Fibroblast of lung (primary cell): ENCODE measurements at regions not wholly inside any gene's neighbourhood (a gene's known extent, or its start where the extent isn't known, plus 50 kb on each side); places are given as distances from the start of the nearest gene placed in this dataset.

ENCODE experiments used
- DNase-seq, 2 donors: peaks; one replicate each; pipeline versions ENCODE4 v3.0.0 to v3.0.0-alpha.2; 2010; ENCODE audit warnings: low read depth in 2 of 2
- H2AFZ ChIP-seq: 2 replicates; pipeline ENCODE4 v1.5.1; 2012; ENCODE audit warnings: low read length, control low read depth, inconsistent platforms
- H3K27ac ChIP-seq: 2 replicates; pipeline ENCODE4 v1.5.1; 2011; ENCODE audit warnings: low read length, control low read depth; ENCODE audit not compliant: insufficient read depth
- H3K27me3 ChIP-seq: 2 replicates; pipeline ENCODE4 v1.5.1; 2011; ENCODE audit warnings: mild to moderate bottlenecking, low read length; ENCODE audit not compliant: control insufficient read depth, insufficient read depth
- H3K36me3 ChIP-seq: 2 replicates; pipeline ENCODE4 v1.5.1; 2011; ENCODE audit warnings: low read length; ENCODE audit not compliant: control insufficient read depth, insufficient read depth
- H3K4me1 ChIP-seq: 2 replicates; pipeline ENCODE4 v1.5.1; 2011; ENCODE audit warnings: low read length; ENCODE audit not compliant: control insufficient read depth, insufficient read depth; ENCODE audit errors: extremely low read depth
- H3K4me2 ChIP-seq: 2 replicates; pipeline ENCODE4 v1.5.1; 2011; ENCODE audit warnings: low read length, control low read depth; ENCODE audit not compliant: insufficient read depth; ENCODE audit errors: extremely low read depth
- H3K4me3 ChIP-seq, 4 experiments: fragments of 200-600 bp in 1 of 4; sonication (generic) in 1 of 4; replicated peaks in 1 of 4; 2 replicates each; pipeline ENCODE4 v1.5.1; 2011 to 2016; ENCODE audit warnings: low read length in 4 of 4, low read depth in 3 of 4, mild to moderate bottlenecking in 3 of 4, control low read depth in 2 of 4, inconsistent platforms in 1 of 4, mixed read lengths in 1 of 4; ENCODE audit not compliant: insufficient read depth in 1 of 4; ENCODE audit errors: control extremely low read depth in 1 of 4
- H3K79me2 ChIP-seq: 2 replicates; pipeline ENCODE4 v1.5.1; 2012; ENCODE audit warnings: mild to moderate bottlenecking, low read length, inconsistent platforms; ENCODE audit not compliant: control insufficient read depth, insufficient read depth
- H3K9ac ChIP-seq: 2 replicates; pipeline ENCODE4 v1.5.1; 2011; ENCODE audit warnings: mild to moderate bottlenecking, low read length, control low read depth; ENCODE audit not compliant: insufficient read depth
- H3K9me3 ChIP-seq: 2 replicates; pipeline ENCODE4 v1.5.1; 2012; ENCODE audit warnings: low read depth, low read length; ENCODE audit not compliant: control insufficient read depth, insufficient read depth
- H4K20me1 ChIP-seq: 2 replicates; pipeline ENCODE4 v1.5.1; 2011; ENCODE audit warnings: low read length; ENCODE audit not compliant: control insufficient read depth, insufficient read depth; ENCODE audit errors: extremely low read depth
- EZH2 ChIP-seq: IDR thresholded peaks from 2 replicates; pipeline ENCODE4 v1.5.1; 2012; ENCODE audit warnings: low read length, control low read depth, mild to moderate bottlenecking; ENCODE audit errors: missing control alignments
- TF ChIP-seq, protein P1 (sequence below), 2 donors: IDR thresholded peaks in 1 of 2; conservative IDR thresholded peaks in 1 of 2; 1 replicate in 1 of 2; 2 replicates in 1 of 2; pipeline ENCODE4 v1.5.1; 2011 to 2012; ENCODE audit warnings: low read length in 2 of 2, control low read depth in 1 of 2, inconsistent platforms in 1 of 2, low read depth in 1 of 2, mild to moderate bottlenecking in 1 of 2

GRCh38 chr3:64796607-64797399 is 109.0 kb upstream of the ADAMTS9 start:
- no peaks in the 10 kb centered on the region for H3K79me2 ChIP-seq
- H2AFZ ChIP-seq: no peak overlapping the region
- H3K4me3 ChIP-seq: no peak overlapping the region
- H3K9me3 ChIP-seq: no peaks in the 10 kb centered on the region
- no peak overlapping the region for H3K4me2 ChIP-seq
- no peak for DNase-seq
- no peaks in the 10 kb centered on the region for H3K27me3 ChIP-seq
- H3K9ac ChIP-seq: no peak overlapping the region
- H3K27ac ChIP-seq: no peak overlapping the region
- TF ChIP-seq, protein P1, sequence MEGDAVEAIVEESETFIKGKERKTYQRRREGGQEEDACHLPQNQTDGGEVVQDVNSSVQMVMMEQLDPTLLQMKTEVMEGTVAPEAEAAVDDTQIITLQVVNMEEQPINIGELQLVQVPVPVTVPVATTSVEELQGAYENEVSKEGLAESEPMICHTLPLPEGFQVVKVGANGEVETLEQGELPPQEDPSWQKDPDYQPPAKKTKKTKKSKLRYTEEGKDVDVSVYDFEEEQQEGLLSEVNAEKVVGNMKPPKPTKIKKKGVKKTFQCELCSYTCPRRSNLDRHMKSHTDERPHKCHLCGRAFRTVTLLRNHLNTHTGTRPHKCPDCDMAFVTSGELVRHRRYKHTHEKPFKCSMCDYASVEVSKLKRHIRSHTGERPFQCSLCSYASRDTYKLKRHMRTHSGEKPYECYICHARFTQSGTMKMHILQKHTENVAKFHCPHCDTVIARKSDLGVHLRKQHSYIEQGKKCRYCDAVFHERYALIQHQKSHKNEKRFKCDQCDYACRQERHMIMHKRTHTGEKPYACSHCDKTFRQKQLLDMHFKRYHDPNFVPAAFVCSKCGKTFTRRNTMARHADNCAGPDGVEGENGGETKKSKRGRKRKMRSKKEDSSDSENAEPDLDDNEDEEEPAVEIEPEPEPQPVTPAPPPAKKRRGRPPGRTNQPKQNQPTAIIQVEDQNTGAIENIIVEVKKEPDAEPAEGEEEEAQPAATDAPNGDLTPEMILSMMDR (conservative IDR thresholded peaks at IDR 0.05 in 1 of 2, IDR thresholded peaks at IDR 0.05 in 1 of 2; ENCODE audit: low read depth in 1 of 2, low read length in 2 of 2): no peak
- no peak for TF ChIP-seq EZH2
- H3K36me3 ChIP-seq: no peaks in the 10 kb centered on the region
- no peaks in the 10 kb centered on the region for H4K20me1 ChIP-seq
- no peaks in the 10 kb centered on the region for H3K4me1 ChIP-seq

- no peak overlapping the region for H3K4me2 ChIP-seq
- no peak overlapping the region for H3K27ac ChIP-seq
- H3K4me1 ChIP-seq: no peaks in the 10 kb centered on the region
- H3K9ac ChIP-seq: no peak overlapping the region
- H3K4me3 ChIP-seq: no peak overlapping the region
- no peaks in the 10 kb centered on the region for H4K20me1 ChIP-seq
- H2AFZ ChIP-seq: no peak overlapping the region
- no peak for TF ChIP-seq EZH2
- TF ChIP-seq, protein P1 (conservative IDR thresholded peaks at IDR 0.05 in 1 of 2, IDR thresholded peaks at IDR 0.05 in 1 of 2; ENCODE audit: low read depth in 1 of 2, low read length in 2 of 2): no peak
- no peaks in the 10 kb centered on the region for H3K79me2 ChIP-seq
- H3K27me3 ChIP-seq: no peaks in the 10 kb centered on the region
- no peaks in the 10 kb centered on the region for H3K36me3 ChIP-seq
- no peaks in the 10 kb centered on the region for H3K9me3 ChIP-seq
- DNase-seq: peak in 1 of 2 donors; percentile 43
Measured at GRCh38 chr3:64792445-64792844, 104.6 kb upstream of the ADAMTS9 start.

GRCh38 chr3:64789111-64789510 is 101.3 kb upstream of the ADAMTS9 start:
- Histone ChIP-seq H3K36me3 (no peaks in the 10 kb centered on the region), H3K4me1 (no peaks in the 10 kb centered on the region), H3K9me3 (no peaks in the 10 kb centered on the region), H3K9ac (no peak overlapping the region), H4K20me1 (no peaks in the 10 kb centered on the region), H3K4me2 (no peak overlapping the region), H3K4me3 (no peak overlapping the region), H2AFZ (no peak overlapping the region), H3K27ac (no peak overlapping the region), H3K27me3 (no peaks in the 10 kb centered on the region), H3K79me2 (no peaks in the 10 kb centered on the region)
- no peak for DNase-seq
- no peak for TF ChIP-seq EZH2
- TF ChIP-seq, protein P1 (conservative IDR thresholded peaks at IDR 0.05 in 1 of 2, IDR thresholded peaks at IDR 0.05 in 1 of 2; ENCODE audit: low read depth in 1 of 2, low read length in 2 of 2): no peak
